ENCODE measurements at regions not wholly inside any gene's neighbourhood (a gene's known extent, or its start where the extent isn't known, plus 50 kb on each side); places are given as distances from the start of the nearest gene placed in this dataset.

DNA sequence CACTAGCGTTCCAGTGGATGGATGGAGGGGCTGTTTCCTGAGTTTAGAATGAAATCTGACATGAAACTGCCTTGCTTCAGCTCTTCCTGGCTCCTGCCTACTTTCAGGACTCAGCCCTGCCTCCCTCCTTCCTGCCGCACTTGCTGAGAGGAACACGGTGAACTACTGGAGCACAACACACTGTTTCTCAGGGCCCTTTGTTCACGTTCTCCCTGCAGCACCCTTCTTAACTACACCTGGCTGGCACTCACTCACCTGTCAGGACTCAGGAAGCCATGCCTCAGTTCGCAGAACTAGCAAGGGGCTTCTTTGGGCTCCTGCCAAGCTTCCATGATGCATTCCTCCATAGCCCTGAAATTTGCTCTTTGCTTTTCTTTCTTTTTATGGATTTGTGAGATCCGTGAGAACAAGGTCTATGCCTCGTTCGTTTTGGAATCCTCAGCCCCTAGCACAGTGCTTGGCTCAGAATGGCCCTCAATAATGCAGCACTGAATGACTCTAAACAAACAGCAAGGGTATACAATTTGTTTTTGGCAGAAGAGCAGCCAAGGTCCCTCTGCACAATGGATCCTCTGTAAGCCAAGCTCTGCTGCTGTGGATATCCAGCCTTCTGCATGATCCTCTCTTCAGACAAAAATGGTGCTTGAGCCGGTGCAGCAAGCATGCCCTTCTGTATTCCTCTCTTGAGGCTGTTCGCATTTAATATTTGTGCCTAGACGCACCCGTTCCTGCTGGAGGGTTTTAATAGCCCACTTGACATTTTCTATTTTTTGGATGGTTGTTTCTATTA is 357.0 kb downstream of the TSN start:
- TF ChIP-seq POLR2A (IDR thresholded peaks at IDR 0.05): no peak
- TF ChIP-seq, protein P1, sequence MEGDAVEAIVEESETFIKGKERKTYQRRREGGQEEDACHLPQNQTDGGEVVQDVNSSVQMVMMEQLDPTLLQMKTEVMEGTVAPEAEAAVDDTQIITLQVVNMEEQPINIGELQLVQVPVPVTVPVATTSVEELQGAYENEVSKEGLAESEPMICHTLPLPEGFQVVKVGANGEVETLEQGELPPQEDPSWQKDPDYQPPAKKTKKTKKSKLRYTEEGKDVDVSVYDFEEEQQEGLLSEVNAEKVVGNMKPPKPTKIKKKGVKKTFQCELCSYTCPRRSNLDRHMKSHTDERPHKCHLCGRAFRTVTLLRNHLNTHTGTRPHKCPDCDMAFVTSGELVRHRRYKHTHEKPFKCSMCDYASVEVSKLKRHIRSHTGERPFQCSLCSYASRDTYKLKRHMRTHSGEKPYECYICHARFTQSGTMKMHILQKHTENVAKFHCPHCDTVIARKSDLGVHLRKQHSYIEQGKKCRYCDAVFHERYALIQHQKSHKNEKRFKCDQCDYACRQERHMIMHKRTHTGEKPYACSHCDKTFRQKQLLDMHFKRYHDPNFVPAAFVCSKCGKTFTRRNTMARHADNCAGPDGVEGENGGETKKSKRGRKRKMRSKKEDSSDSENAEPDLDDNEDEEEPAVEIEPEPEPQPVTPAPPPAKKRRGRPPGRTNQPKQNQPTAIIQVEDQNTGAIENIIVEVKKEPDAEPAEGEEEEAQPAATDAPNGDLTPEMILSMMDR (IDR thresholded peaks at IDR 0.05): no peak

All from gastroesophageal sphincter (tissue), 3 donors.